ENCODE measurements at regions not wholly inside any gene's neighbourhood (a gene's known extent, or its start where the extent isn't known, plus 50 kb on each side); places are given as distances from the start of the nearest gene placed in this dataset.

GRCh38 chr1:81231729-81232038 lies 569.0 kb upstream of the ADGRL2 start:
- Histone ChIP-seq H2AFZ (ENCODE audit: low read length) (no peak overlapping the region), H3K4me3 (ENCODE audit: low read length) (no peak overlapping the region), H3K4me2 (ENCODE audit: low read depth, low read length) (no peak overlapping the region), H3K9ac (ENCODE audit: low read length) (no peak overlapping the region), H3F3A (ENCODE audit: insufficient read depth, low read length) (no peaks in the 10 kb centered on the region), H3K79me2 (ENCODE audit: low read length) (no peaks in the 10 kb centered on the region), H3K9me3 (replicated peaks; ENCODE audit: insufficient read depth, low read length) (no peaks in the 10 kb centered on the region), H3K36me3 (replicated peaks; ENCODE audit: insufficient read depth, low read length) (no peaks in the 10 kb centered on the region), H3K4me1 (ENCODE audit: low read length) (no peaks in the 10 kb centered on the region), H3K9me2 (replicated peaks; ENCODE audit: insufficient read depth, low read length) (no peaks in the 10 kb centered on the region), H3K27me3 (replicated peaks; ENCODE audit: insufficient read depth, low read length) (no peaks in the 10 kb centered on the region), H3K27ac (ENCODE audit: low read length) (no peak overlapping the region), H4K20me1 (ENCODE audit: insufficient read depth, low read length) (no peaks in the 10 kb centered on the region)
- TF ChIP-seq EZH2 (optimal IDR thresholded peaks at IDR 0.05; ENCODE audit: low read depth, low read length) (no peak), EZH2phosphoT487 (IDR thresholded peaks at IDR 0.05; ENCODE audit: low read length) (no peak)
- TF ChIP-seq, protein P1, sequence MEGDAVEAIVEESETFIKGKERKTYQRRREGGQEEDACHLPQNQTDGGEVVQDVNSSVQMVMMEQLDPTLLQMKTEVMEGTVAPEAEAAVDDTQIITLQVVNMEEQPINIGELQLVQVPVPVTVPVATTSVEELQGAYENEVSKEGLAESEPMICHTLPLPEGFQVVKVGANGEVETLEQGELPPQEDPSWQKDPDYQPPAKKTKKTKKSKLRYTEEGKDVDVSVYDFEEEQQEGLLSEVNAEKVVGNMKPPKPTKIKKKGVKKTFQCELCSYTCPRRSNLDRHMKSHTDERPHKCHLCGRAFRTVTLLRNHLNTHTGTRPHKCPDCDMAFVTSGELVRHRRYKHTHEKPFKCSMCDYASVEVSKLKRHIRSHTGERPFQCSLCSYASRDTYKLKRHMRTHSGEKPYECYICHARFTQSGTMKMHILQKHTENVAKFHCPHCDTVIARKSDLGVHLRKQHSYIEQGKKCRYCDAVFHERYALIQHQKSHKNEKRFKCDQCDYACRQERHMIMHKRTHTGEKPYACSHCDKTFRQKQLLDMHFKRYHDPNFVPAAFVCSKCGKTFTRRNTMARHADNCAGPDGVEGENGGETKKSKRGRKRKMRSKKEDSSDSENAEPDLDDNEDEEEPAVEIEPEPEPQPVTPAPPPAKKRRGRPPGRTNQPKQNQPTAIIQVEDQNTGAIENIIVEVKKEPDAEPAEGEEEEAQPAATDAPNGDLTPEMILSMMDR (IDR thresholded peaks at IDR 0.05; ENCODE audit: low read length), result no peak
- DNase-seq, result no peak

GRCh38 chr1:81230983-81231728 lies 569.6 kb upstream of the ADGRL2 start:
- H3K4me2 ChIP-seq (ENCODE audit: low read depth, low read length), result no peak overlapping the region
- H3F3A ChIP-seq (ENCODE audit: insufficient read depth, low read length), result no peaks in the 10 kb centered on the region
- H3K9me2 ChIP-seq (replicated peaks; ENCODE audit: insufficient read depth, low read length), result no peaks in the 10 kb centered on the region
- no peaks in the 10 kb centered on the region for H3K36me3 ChIP-seq (replicated peaks; ENCODE audit: insufficient read depth, low read length)
- no peak overlapping the region for H3K27ac ChIP-seq (ENCODE audit: low read length)
- no peaks in the 10 kb centered on the region for H3K4me1 ChIP-seq (ENCODE audit: low read length)
- no peaks in the 10 kb centered on the region for H3K79me2 ChIP-seq (ENCODE audit: low read length)
- H3K4me3 ChIP-seq (ENCODE audit: low read length), result no peak overlapping the region
- no peaks in the 10 kb centered on the region for H4K20me1 ChIP-seq (ENCODE audit: insufficient read depth, low read length)
- no peaks in the 10 kb centered on the region for H3K27me3 ChIP-seq (replicated peaks; ENCODE audit: insufficient read depth, low read length)
- H2AFZ ChIP-seq (ENCODE audit: low read length), result no peak overlapping the region
- no peak overlapping the region for H3K9ac ChIP-seq (ENCODE audit: low read length)
- TF ChIP-seq, protein P1 (IDR thresholded peaks at IDR 0.05; ENCODE audit: low read length), result no peak
- H3K9me3 ChIP-seq (replicated peaks; ENCODE audit: insufficient read depth, low read length), result no peaks in the 10 kb centered on the region
- no peak for DNase-seq

DNA sequence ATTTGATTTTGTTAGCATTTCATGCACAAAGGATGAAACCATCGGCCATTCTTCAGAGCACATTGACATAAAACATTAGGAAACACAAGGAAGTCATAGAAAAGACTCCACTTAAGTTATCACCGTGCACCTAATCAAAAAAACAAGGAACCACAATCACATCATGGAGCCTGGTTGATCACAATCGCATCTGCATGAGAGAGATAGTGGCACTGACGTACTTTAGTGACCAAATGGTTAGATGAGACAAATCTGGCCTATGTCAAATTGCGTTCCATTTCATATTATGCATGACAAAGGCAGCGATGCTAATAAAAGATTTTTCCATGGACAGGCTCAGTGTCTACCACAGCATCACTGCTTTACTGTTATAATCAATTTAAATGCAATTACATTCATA lies 571.8 kb upstream of the ADGRL2 start:
- DNase-seq, result no peak
- H3K4me1 ChIP-seq (ENCODE audit: low read length), result no peaks in the 10 kb centered on the region
- H3K27ac ChIP-seq (ENCODE audit: low read length), result no peak overlapping the region
- TF ChIP-seq, protein P1 (IDR thresholded peaks at IDR 0.05; ENCODE audit: low read length), result no peak
- no peak for TF ChIP-seq EZH2phosphoT487 (IDR thresholded peaks at IDR 0.05; ENCODE audit: low read length)
- TF ChIP-seq EZH2 (optimal IDR thresholded peaks at IDR 0.05; ENCODE audit: low read depth, low read length), result no peak
- no peak overlapping the region for H3K9ac ChIP-seq (ENCODE audit: low read length)
- no peak overlapping the region for H3K4me2 ChIP-seq (ENCODE audit: low read depth, low read length)
- no peaks in the 10 kb centered on the region for H3F3A ChIP-seq (ENCODE audit: insufficient read depth, low read length)
- no peaks in the 10 kb centered on the region for H3K9me3 ChIP-seq (replicated peaks; ENCODE audit: insufficient read depth, low read length)
- H2AFZ ChIP-seq (ENCODE audit: low read length), result no peak overlapping the region
- no peaks in the 10 kb centered on the region for H3K9me2 ChIP-seq (replicated peaks; ENCODE audit: insufficient read depth, low read length)
- H3K79me2 ChIP-seq (ENCODE audit: low read length), result no peaks in the 10 kb centered on the region
- no peaks in the 10 kb centered on the region for H3K36me3 ChIP-seq (replicated peaks; ENCODE audit: insufficient read depth, low read length)
- no peaks in the 10 kb centered on the region for H3K27me3 ChIP-seq (replicated peaks; ENCODE audit: insufficient read depth, low read length)
- no peaks in the 10 kb centered on the region for H4K20me1 ChIP-seq (ENCODE audit: insufficient read depth, low read length)
- H3K4me3 ChIP-seq (ENCODE audit: low read length), result no peak overlapping the region

Data from MM.1S (cell line).